H9 (cell line): ENCODE measurements at regions not wholly inside any gene's neighbourhood (a gene's known extent, or its start where the extent isn't known, plus 50 kb on each side); places are given as distances from the start of the nearest gene placed in this dataset.

ENCODE experiments used
- DNase-seq: peaks from one replicate; pipeline ENCODE4 v3.0.0-alpha.2; 2017
- H2AFZ ChIP-seq: one replicate; pipeline ENCODE4 v1.6.1; 2013; ENCODE audit warnings: mild to moderate bottlenecking, low read length, control low read depth, moderate library complexity
- H2AK5ac ChIP-seq: 2 replicates; pipeline ENCODE4 v1.6.1; 2013; ENCODE audit warnings: low read length, control low read depth, mixed read lengths; ENCODE audit not compliant: insufficient read length
- H2BK120ac ChIP-seq: one replicate; pipeline ENCODE4 v1.6.1; 2013; ENCODE audit warnings: low read depth, mild to moderate bottlenecking, low read length, control low read depth, inconsistent platforms; ENCODE audit not compliant: poor library complexity, severe bottlenecking
- H2BK12ac ChIP-seq: 2 replicates; pipeline ENCODE4 v1.6.1; 2013; ENCODE audit warnings: low read length, control low read depth, mixed read lengths, low read depth; ENCODE audit not compliant: insufficient read length
- H2BK15ac ChIP-seq: 2 replicates; pipeline ENCODE4 v1.6.1; 2013; ENCODE audit warnings: low read depth, low read length, control low read depth
- H2BK20ac ChIP-seq: one replicate; pipeline ENCODE4 v1.6.1; 2013; ENCODE audit warnings: low read depth, mild to moderate bottlenecking, low read length, control low read depth, inconsistent platforms; ENCODE audit not compliant: poor library complexity, severe bottlenecking
- H2BK5ac ChIP-seq: 2 replicates; pipeline ENCODE4 v1.6.1; 2013; ENCODE audit warnings: low read length, control low read depth, mixed read lengths; ENCODE audit not compliant: insufficient read length
- H3K14ac ChIP-seq: 2 replicates; pipeline ENCODE4 v1.6.1; 2013; ENCODE audit warnings: low read length, control low read depth; ENCODE audit not compliant: insufficient read depth
- H3K18ac ChIP-seq: 2 replicates; pipeline ENCODE4 v1.6.1; 2013; ENCODE audit warnings: low read depth, mild to moderate bottlenecking, mixed read lengths, low read length, control low read depth; ENCODE audit not compliant: insufficient read length
- H3K23ac ChIP-seq: 2 replicates; pipeline ENCODE4 v1.6.1; 2013; ENCODE audit warnings: low read length, control low read depth, mixed read lengths, low read depth; ENCODE audit not compliant: insufficient read length
- H3K23me2 ChIP-seq: 2 replicates; pipeline ENCODE4 v1.6.1; 2013; ENCODE audit warnings: low read depth, mild to moderate bottlenecking, mixed read lengths, low read length, control low read depth; ENCODE audit not compliant: insufficient read length, poor library complexity, severe bottlenecking
- H3K27ac ChIP-seq: 2 replicates; pipeline ENCODE4 v1.5.1; 2013; ENCODE audit warnings: low read length, control low read depth, mixed read lengths, low read depth; ENCODE audit not compliant: insufficient read length
- H3K27me3 ChIP-seq: 2 replicates; pipeline ENCODE4 v1.6.1; 2013; ENCODE audit warnings: low read length, control low read depth, inconsistent platforms; ENCODE audit not compliant: insufficient read depth
- H3K4ac ChIP-seq: 2 replicates; pipeline ENCODE4 v1.6.1; 2013; ENCODE audit warnings: low read depth, mild to moderate bottlenecking, control low read depth, inconsistent platforms, low read length, moderate library complexity
- H3K4me1 ChIP-seq: 2 replicates; pipeline ENCODE4 v1.6.1; 2013; ENCODE audit warnings: low read length, control low read depth, inconsistent platforms; ENCODE audit not compliant: insufficient read depth
- H3K4me2 ChIP-seq: 2 replicates; pipeline ENCODE4 v1.6.1; 2013; ENCODE audit warnings: low read length, control low read depth, mixed read lengths; ENCODE audit not compliant: insufficient read length, insufficient read depth
- H3K56ac ChIP-seq: 2 replicates; pipeline ENCODE4 v1.6.1; 2013; ENCODE audit warnings: low read depth, mild to moderate bottlenecking, mixed read lengths, low read length, control low read depth; ENCODE audit not compliant: insufficient read length
- H3K79me1 ChIP-seq: 2 replicates; pipeline ENCODE4 v1.6.1; 2013; ENCODE audit warnings: low read depth, mild to moderate bottlenecking, moderate library complexity, low read length, control low read depth, inconsistent platforms; ENCODE audit not compliant: insufficient read depth, poor library complexity, severe bottlenecking
- H3K79me2 ChIP-seq: 2 replicates; pipeline ENCODE4 v1.6.1; 2013; ENCODE audit warnings: low read length, control low read depth, inconsistent platforms; ENCODE audit not compliant: insufficient read depth
- H3K9ac ChIP-seq: 2 replicates; pipeline ENCODE4 v1.6.1; 2013; ENCODE audit warnings: low read length, control low read depth, mixed read lengths; ENCODE audit not compliant: insufficient read length; ENCODE audit errors: extremely low read depth
- H3K9me3 ChIP-seq: one replicate; pipeline ENCODE4 v1.6.1; 2013; ENCODE audit warnings: low read depth, low read length, inconsistent platforms; ENCODE audit not compliant: control insufficient read depth
- H3T11ph ChIP-seq: one replicate; pipeline ENCODE4 v1.6.1; 2013; ENCODE audit warnings: mild to moderate bottlenecking, low read length, control low read depth, inconsistent platforms
- H4K20me1 ChIP-seq: one replicate; pipeline ENCODE4 v1.6.1; 2013; ENCODE audit not compliant: control insufficient read depth, insufficient read length, insufficient read depth
- H4K5ac ChIP-seq: 2 replicates; pipeline ENCODE4 v1.6.1; 2013; ENCODE audit warnings: low read depth, mild to moderate bottlenecking, mixed read lengths, low read length, control low read depth; ENCODE audit not compliant: insufficient read length
- H4K8ac ChIP-seq: replicated peaks from 2 replicates; pipeline ENCODE4 v1.6.1; 2013; ENCODE audit warnings: low read length, control low read depth, mixed read lengths, low read depth; ENCODE audit not compliant: insufficient read length
- H4K91ac ChIP-seq: 2 replicates; pipeline ENCODE4 v1.6.1; 2013; ENCODE audit warnings: low read depth, mild to moderate bottlenecking, moderate library complexity, mixed read lengths, low read length, control low read depth; ENCODE audit not compliant: insufficient read length
- H3K27ac Mint-ChIP-seq, 3 experiments: 2 replicates in 2 of 3; 3 replicates in 1 of 3; pipeline ENCODE4 v1.8.0; 2020 to 2021; ENCODE audit warnings: mixed read lengths in 3 of 3, mild to moderate bottlenecking in 1 of 3, moderate library complexity in 1 of 3
- H3K27me3 Mint-ChIP-seq: 2 replicates; pipeline ENCODE4 v1.8.0; 2021; ENCODE audit warnings: low read depth, mild to moderate bottlenecking, moderate library complexity, mixed read lengths
- H3K36me3 Mint-ChIP-seq, 3 experiments: 2 replicates in 2 of 3; 3 replicates in 1 of 3; pipeline ENCODE4 v1.8.0; 2020 to 2021; ENCODE audit warnings: low read depth in 3 of 3, mixed read lengths in 3 of 3; ENCODE audit not compliant: insufficient read depth in 1 of 3
- H3K4me1 Mint-ChIP-seq, 2 experiments: 2 replicates each; pipeline ENCODE4 v1.8.0; 2020; ENCODE audit warnings: mixed read lengths in 2 of 2
- H3K4me3 Mint-ChIP-seq, 2 experiments: 2 replicates in 1 of 2; 3 replicates in 1 of 2; pipeline ENCODE4 v1.8.0; 2020 to 2021; ENCODE audit warnings: mild to moderate bottlenecking in 2 of 2, mixed read lengths in 2 of 2, moderate library complexity in 1 of 2
- H3K9me3 Mint-ChIP-seq, 2 experiments: 2 replicates in 1 of 2; 3 replicates in 1 of 2; pipeline ENCODE4 v1.8.0; 2020; ENCODE audit warnings: mild to moderate bottlenecking in 2 of 2, mixed read lengths in 2 of 2, moderate library complexity in 1 of 2
- CTCF ChIP-seq: fragments of 200-600 bp; sonication (generic); conservative IDR thresholded peaks from 3 replicates; pipeline ENCODE4 v1.8.0; 2021; ENCODE audit warnings: antibody characterized with exemption, mild to moderate bottlenecking
- WGBS: extraction: QIAGEN DNeasy Blood & Tissue Kit; methylation state at CpG from one replicate; pipeline ENCODE4 v1.1.7; 2013; ENCODE audit warnings: missing lambda C conversion rate, low lambda C conversion rate, mixed read lengths; ENCODE audit not compliant: insufficient read length; ENCODE audit errors: extremely low coverage; 5-methylcytosine and 5-hydroxymethylcytosine counted together

- Histone ChIP-seq H3K18ac (no peak overlapping the region), H4K91ac (no peak overlapping the region), H3K23ac (no peak overlapping the region), H3K4ac (no peak overlapping the region), H2BK120ac (no peak overlapping the region), H3T11ph (no peak overlapping the region), H3K4me1 (peaks cover 5% of the 10 kb centered on the region; the same call in 1 of the 2 replicates), H3K9me3 (no peaks in the 10 kb centered on the region), H3K79me2 (no peaks in the 10 kb centered on the region; the same call in 1 of the 2 replicates), H3K79me1 (no peaks in the 10 kb centered on the region), H2BK12ac (no peak overlapping the region), H3K4me2 (no peak overlapping the region), H4K20me1 (no peaks in the 10 kb centered on the region), H2BK5ac (no peak overlapping the region), H2BK15ac (no peak overlapping the region), H3K27ac (no peak overlapping the region), H3K14ac (no peak overlapping the region), H2BK20ac (no peak overlapping the region), H3K56ac (no peak overlapping the region), H2AK5ac (no peak overlapping the region), H3K23me2 (no peaks in the 10 kb centered on the region), H3K27me3 (no peaks in the 10 kb centered on the region; the same call in 1 of the 2 replicates), H4K5ac (no peak overlapping the region), H3K9ac (no peak overlapping the region), H2AFZ (no peak overlapping the region), H4K8ac (no peak overlapping the region)
- Mint-ChIP-seq H3K4me1 (peaks cover 42 to 44% of the 10 kb centered on the region in 2 experiments), H3K36me3 (peaks cover 0 to 10% (median 7%) of the 10 kb centered on the region in 3 experiments; a peak in 6 of 7 replicates), H3K9me3 (peaks cover 8 to 18% of the 10 kb centered on the region in 2 experiments; a peak in 4 of 5 replicates), H3K27ac (peak overlapping the region in 1 of 3 experiments; percentile 84; a peak in 2 of 7 replicates), H3K27me3 (peaks cover 6% of the 10 kb centered on the region), H3K4me3 (no peak overlapping the region)
- TF ChIP-seq CTCF, result no peak
- no peak for DNase-seq
- no CpG with 5 or more reads among the region's 2 CpGs for WGBS
Measured at GRCh38 chr12:75809746-75810145, 221.8 kb downstream of the PHLDA1 start.
